Caco-2 (cell line): ENCODE measurements at regions not wholly inside any gene's neighbourhood (a gene's known extent, or its start where the extent isn't known, plus 50 kb on each side); places are given as distances from the start of the nearest gene placed in this dataset.

Experiments
- BruUV-seq: library from RNA; stranded (reverse); fragments of 400-500 nt; replicated peaks from 2 replicates; lab custom pipeline; 2021; lab: Mats Ljungman, UMichigan
- CTCF ChIA-PET: fragments of 300-600 bp; sonication (Branson Sonifier 250); formaldehyde crosslinking; loops from one replicate; lab custom pipeline; 2022; ENCODE audit warnings: antibody characterized with exemption; lab: Charles Lee
- POLR2A ChIA-PET: fragments of 300-600 bp; sonication (Branson Sonifier 250); formaldehyde crosslinking; loops from one replicate; lab custom pipeline; 2022; ENCODE audit warnings: antibody characterized with exemption; lab: Charles Lee
- DNase-seq, 2 experiments: peaks; one replicate each; pipeline versions ENCODE4 v3.0.0 to v3.0.0-alpha.2; 2020 to 2022
- H3K27me3 ChIP-seq: replicated peaks from 2 replicates; pipeline ENCODE4 v1.6.0; 2011; ENCODE audit warnings: low read length; ENCODE audit not compliant: control insufficient read depth, insufficient read depth
- H3K36me3 ChIP-seq: 2 replicates; pipeline ENCODE4 v1.5.1; 2011; ENCODE audit warnings: low read length; ENCODE audit not compliant: control insufficient read depth, insufficient read depth
- H3K4me1 ChIP-seq: fragments of 250-450 bp; sonication (Bioruptor Pico); 2 replicates; pipeline ENCODE4 v1.5.1; 2020; ENCODE audit warnings: mild to moderate bottlenecking
- H3K4me3 ChIP-seq: 2 replicates; pipeline ENCODE4 v1.5.1; 2011; ENCODE audit warnings: low read depth, mild to moderate bottlenecking, control low read depth, low read length
- H3K9me3 ChIP-seq: fragments of 250-450 bp; sonication (Bioruptor Pico); 2 replicates; pipeline ENCODE4 v1.5.1; 2020; ENCODE audit warnings: mild to moderate bottlenecking, moderate library complexity
- H3K27ac Mint-ChIP-seq: one replicate; pipeline ENCODE4 v1.8.0; 2022; ENCODE audit warnings: mixed read lengths; ENCODE audit not compliant: unreplicated experiment
- H3K27me3 Mint-ChIP-seq: one replicate; pipeline ENCODE4 v1.8.0; 2022; ENCODE audit warnings: mixed read lengths; ENCODE audit not compliant: insufficient read depth, unreplicated experiment
- H3K36me3 Mint-ChIP-seq: one replicate; pipeline ENCODE4 v1.8.0; 2022; ENCODE audit warnings: mild to moderate bottlenecking, mixed read lengths; ENCODE audit not compliant: insufficient read depth, unreplicated experiment
- H3K4me1 Mint-ChIP-seq: one replicate; pipeline ENCODE4 v1.8.0; 2022; ENCODE audit warnings: low read depth, mixed read lengths; ENCODE audit not compliant: unreplicated experiment
- H3K4me3 Mint-ChIP-seq: one replicate; pipeline ENCODE4 v1.8.0; 2022; ENCODE audit warnings: mild to moderate bottlenecking, moderate library complexity, mixed read lengths; ENCODE audit not compliant: unreplicated experiment
- H3K9me3 Mint-ChIP-seq: one replicate; pipeline ENCODE4 v1.8.0; 2022; ENCODE audit warnings: mixed read lengths; ENCODE audit not compliant: unreplicated experiment
- intact Hi-C: fragments of 100-400 bp; cut with micrococcal nuclease; formaldehyde crosslinking; loops from one replicate; pipeline ENCODE4 v1.10.0; 2022; ENCODE audit not compliant: unreplicated experiment
- TF ChIP-seq, protein P1 (sequence below), 2 experiments: fragments of 200-600 bp in 1 of 2; IDR thresholded peaks; 1 replicate in 1 of 2; 2 replicates in 1 of 2; pipeline versions ENCODE4 v1.5.1 to v1.8.0; 2011 to 2022; ENCODE audit warnings: antibody characterized with exemption in 1 of 2, control low read depth in 1 of 2, inconsistent platforms in 1 of 2, low read depth in 1 of 2, low read length in 1 of 2, mild to moderate bottlenecking in 1 of 2, moderate library complexity in 1 of 2; ENCODE audit not compliant: insufficient read depth in 1 of 2, severe bottlenecking in 1 of 2, unreplicated experiment in 1 of 2

DNA sequence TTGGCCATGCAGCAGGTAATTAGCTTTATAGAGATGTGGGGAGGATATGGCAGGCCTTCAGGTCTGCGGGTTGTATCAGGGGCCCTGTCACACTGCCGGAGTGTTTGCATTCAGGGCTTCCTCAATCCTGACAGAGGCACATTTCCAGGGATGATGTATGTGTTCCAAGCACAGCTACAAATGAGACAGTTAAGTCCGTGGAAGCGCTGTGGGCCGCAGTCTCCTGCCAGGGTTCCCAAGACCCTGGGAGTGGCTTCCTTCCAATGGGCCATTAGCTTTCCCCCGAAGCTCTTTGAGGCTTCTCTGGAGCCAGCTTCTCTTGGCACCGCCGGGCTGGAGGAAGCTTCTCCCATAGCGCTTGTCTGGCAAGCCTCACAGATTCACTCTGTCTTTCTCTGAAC is 1524.7 kb upstream of the TMEM132C start:
- intact Hi-C loops = no loop called here
- H3K36me3 Mint-ChIP-seq = no peaks in the 10 kb centered on the region
- H3K9me3 Mint-ChIP-seq = peaks cover 11% of the 10 kb centered on the region
- Histone ChIP-seq H3K27me3 (no peaks in the 10 kb centered on the region), H3K4me1 (no peaks in the 10 kb centered on the region), H3K4me3 (no peak overlapping the region), H3K9me3 (no peaks in the 10 kb centered on the region), H3K36me3 (no peaks in the 10 kb centered on the region)
- H3K27me3 Mint-ChIP-seq = peaks cover 5% of the 10 kb centered on the region
- TF ChIP-seq, protein P1, sequence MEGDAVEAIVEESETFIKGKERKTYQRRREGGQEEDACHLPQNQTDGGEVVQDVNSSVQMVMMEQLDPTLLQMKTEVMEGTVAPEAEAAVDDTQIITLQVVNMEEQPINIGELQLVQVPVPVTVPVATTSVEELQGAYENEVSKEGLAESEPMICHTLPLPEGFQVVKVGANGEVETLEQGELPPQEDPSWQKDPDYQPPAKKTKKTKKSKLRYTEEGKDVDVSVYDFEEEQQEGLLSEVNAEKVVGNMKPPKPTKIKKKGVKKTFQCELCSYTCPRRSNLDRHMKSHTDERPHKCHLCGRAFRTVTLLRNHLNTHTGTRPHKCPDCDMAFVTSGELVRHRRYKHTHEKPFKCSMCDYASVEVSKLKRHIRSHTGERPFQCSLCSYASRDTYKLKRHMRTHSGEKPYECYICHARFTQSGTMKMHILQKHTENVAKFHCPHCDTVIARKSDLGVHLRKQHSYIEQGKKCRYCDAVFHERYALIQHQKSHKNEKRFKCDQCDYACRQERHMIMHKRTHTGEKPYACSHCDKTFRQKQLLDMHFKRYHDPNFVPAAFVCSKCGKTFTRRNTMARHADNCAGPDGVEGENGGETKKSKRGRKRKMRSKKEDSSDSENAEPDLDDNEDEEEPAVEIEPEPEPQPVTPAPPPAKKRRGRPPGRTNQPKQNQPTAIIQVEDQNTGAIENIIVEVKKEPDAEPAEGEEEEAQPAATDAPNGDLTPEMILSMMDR (IDR thresholded peaks at IDR 0.05; ENCODE audit: insufficient read depth in 1 of 2, low read depth in 1 of 2, low read length in 1 of 2, severe bottlenecking in 1 of 2, unreplicated experiment in 1 of 2) = no peak
- ChIA-PET CTCF (no interaction called here), POLR2A (no interaction called here)
- BruUV-seq = no TSS peak
- H3K4me1 Mint-ChIP-seq = no peaks in the 10 kb centered on the region
- H3K4me3 Mint-ChIP-seq = no peak overlapping the region
- no peak for DNase-seq
- H3K27ac Mint-ChIP-seq = no peak overlapping the region

GRCh38 chr12:126747530-126748149 is 1519.3 kb upstream of the TMEM132C start:
- H3K36me3 ChIP-seq = no peaks in the 10 kb centered on the region
- Mint-ChIP-seq H3K4me3 (no peak overlapping the region), H3K9me3 (no peaks in the 10 kb centered on the region), H3K27ac (no peak overlapping the region), H3K36me3 (no peaks in the 10 kb centered on the region), H3K27me3 (no peaks in the 10 kb centered on the region), H3K4me1 (no peaks in the 10 kb centered on the region)
- no peaks in the 10 kb centered on the region for H3K27me3 ChIP-seq
- no TSS peak for BruUV-seq
- H3K9me3 ChIP-seq = no peaks in the 10 kb centered on the region
- intact Hi-C loops = loop anchor here (2.0 kb wide), 1 partner anchor 1215 kb away; no protein-coding TSS in a partner anchor
- peak in 1 of 2 experiments; percentile 49 for DNase-seq
- ChIA-PET POLR2A (no interaction called here), CTCF (interaction anchor here (0.5 kb wide), 1 partner anchor 10 kb away, joined by 3 read pairs; no protein-coding TSS in a partner anchor)
- TF ChIP-seq, protein P1 (IDR thresholded peaks at IDR 0.05; ENCODE audit: insufficient read depth in 1 of 2, low read depth in 1 of 2, low read length in 1 of 2, severe bottlenecking in 1 of 2, unreplicated experiment in 1 of 2) = peak; percentile 59 to 83
- no peaks in the 10 kb centered on the region for H3K4me1 ChIP-seq
- no peak overlapping the region for H3K4me3 ChIP-seq

GRCh38 chr12:126752021-126752420 is 1514.9 kb upstream of the TMEM132C start:
- no peak overlapping the region for H3K4me3 Mint-ChIP-seq
- CTCF ChIA-PET = no interaction called here
- H3K9me3 ChIP-seq = no peaks in the 10 kb centered on the region
- H3K4me1 Mint-ChIP-seq = no peaks in the 10 kb centered on the region
- H3K27me3 ChIP-seq = no peaks in the 10 kb centered on the region
- no peaks in the 10 kb centered on the region for H3K4me1 ChIP-seq
- BruUV-seq = no TSS peak
- H3K9me3 Mint-ChIP-seq = no peaks in the 10 kb centered on the region
- no peaks in the 10 kb centered on the region for H3K36me3 Mint-ChIP-seq
- no peaks in the 10 kb centered on the region for H3K27me3 Mint-ChIP-seq
- POLR2A ChIA-PET = no interaction called here
- TF ChIP-seq, protein P1 (IDR thresholded peaks at IDR 0.05; ENCODE audit: insufficient read depth in 1 of 2, low read depth in 1 of 2, low read length in 1 of 2, severe bottlenecking in 1 of 2, unreplicated experiment in 1 of 2) = no peak
- no peak overlapping the region for H3K27ac Mint-ChIP-seq
- no peaks in the 10 kb centered on the region for H3K36me3 ChIP-seq
- DNase-seq = no peak
- no peak overlapping the region for H3K4me3 ChIP-seq
- intact Hi-C loops = no loop called here
